ENCODE measurements at regions not wholly inside any gene's neighbourhood (a gene's known extent, or its start where the extent isn't known, plus 50 kb on each side); places are given as distances from the start of the nearest gene placed in this dataset.

- TF ChIP-seq, protein P1, sequence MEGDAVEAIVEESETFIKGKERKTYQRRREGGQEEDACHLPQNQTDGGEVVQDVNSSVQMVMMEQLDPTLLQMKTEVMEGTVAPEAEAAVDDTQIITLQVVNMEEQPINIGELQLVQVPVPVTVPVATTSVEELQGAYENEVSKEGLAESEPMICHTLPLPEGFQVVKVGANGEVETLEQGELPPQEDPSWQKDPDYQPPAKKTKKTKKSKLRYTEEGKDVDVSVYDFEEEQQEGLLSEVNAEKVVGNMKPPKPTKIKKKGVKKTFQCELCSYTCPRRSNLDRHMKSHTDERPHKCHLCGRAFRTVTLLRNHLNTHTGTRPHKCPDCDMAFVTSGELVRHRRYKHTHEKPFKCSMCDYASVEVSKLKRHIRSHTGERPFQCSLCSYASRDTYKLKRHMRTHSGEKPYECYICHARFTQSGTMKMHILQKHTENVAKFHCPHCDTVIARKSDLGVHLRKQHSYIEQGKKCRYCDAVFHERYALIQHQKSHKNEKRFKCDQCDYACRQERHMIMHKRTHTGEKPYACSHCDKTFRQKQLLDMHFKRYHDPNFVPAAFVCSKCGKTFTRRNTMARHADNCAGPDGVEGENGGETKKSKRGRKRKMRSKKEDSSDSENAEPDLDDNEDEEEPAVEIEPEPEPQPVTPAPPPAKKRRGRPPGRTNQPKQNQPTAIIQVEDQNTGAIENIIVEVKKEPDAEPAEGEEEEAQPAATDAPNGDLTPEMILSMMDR (IDR thresholded peaks at IDR 0.05), result no peak
Observed at GRCh38 chr9:87420884-87421283, 76.8 kb upstream of the DAPK1 start.

DNA sequence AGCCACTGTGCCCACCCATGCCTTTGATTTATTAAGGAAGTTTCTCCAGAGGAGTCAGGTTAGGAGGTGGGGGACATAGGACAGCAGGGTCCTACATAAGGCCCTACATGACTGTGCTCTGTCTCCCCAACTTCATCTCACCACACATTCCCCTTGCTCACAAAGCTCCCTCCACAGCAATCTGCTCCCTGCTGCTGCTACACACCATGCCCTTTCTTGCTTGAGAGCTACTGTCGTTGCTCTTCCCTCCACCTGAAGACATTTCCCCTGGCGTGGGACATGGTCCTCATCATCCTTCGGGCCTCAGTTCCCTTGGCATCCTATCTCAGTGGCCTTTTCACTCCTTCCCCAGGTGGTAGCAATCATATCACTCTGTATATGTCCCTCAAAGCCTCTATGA is 75.9 kb upstream of the DAPK1 start:
- TF ChIP-seq, protein P1 (IDR thresholded peaks at IDR 0.05), result no peak

GRCh38 chr9:87422999-87423398 is 74.7 kb upstream of the DAPK1 start:
- TF ChIP-seq, protein P1 (IDR thresholded peaks at IDR 0.05), result no peak

DNA sequence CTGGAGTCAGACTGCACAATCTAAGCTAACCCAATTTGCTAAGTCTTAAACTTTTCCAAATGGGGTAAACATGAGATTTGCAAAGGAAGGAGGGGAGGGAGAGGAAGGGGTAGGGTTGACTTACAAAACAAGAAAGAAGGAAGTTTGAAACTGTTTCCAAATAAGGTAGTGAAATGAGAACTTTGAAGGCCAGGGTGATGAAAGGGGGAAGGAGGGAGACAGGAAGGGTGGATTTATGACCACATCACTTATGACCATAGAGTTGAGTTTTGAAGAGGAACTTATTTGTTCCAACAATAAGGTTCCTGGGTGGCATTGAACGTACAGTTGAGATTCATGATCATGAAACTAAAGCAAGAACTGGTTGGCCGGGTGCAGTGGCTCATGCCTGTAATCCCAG is 72.5 kb upstream of the DAPK1 start:
- TF ChIP-seq, protein P1 (IDR thresholded peaks at IDR 0.05), result no peak

GRCh38 chr9:87427851-87428506 is 69.7 kb upstream of the DAPK1 start:
- TF ChIP-seq, protein P1 (IDR thresholded peaks at IDR 0.05), result no peak

- TF ChIP-seq, protein P1 (IDR thresholded peaks at IDR 0.05), result no peak
Observed at GRCh38 chr9:87428659-87429058, 69.0 kb upstream of the DAPK1 start.

DNA sequence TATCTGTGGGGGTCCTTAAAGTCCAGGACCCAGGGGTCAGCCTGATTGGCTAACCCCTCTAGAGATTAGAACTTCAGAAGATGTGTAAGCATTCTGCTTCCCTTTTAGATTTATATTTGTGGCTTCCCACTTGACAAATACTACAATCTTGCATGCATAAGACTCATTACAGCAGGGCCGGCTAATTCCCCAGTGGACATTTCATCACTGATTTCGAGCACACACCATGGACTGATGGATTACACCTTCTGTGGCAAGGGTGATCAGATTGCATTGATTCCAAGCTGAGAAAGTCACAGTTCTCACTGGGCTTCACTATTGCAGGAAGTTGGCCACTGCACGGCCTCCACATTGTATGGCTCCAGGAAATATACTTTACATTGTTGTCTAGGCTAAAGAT is 65.8 kb upstream of the DAPK1 start:
- TF ChIP-seq, protein P1 (IDR thresholded peaks at IDR 0.05), result no peak

GRCh38 chr9:87433853-87434252 is 63.8 kb upstream of the DAPK1 start:
- TF ChIP-seq, protein P1 (IDR thresholded peaks at IDR 0.05), result no peak
